PFSK-1 (cell line): ENCODE measurements at regions not wholly inside any gene's neighbourhood (a gene's known extent, or its start where the extent isn't known, plus 50 kb on each side); places are given as distances from the start of the nearest gene placed in this dataset.

Experiments used
- POLR2AphosphoS5 ChIP-seq: IDR thresholded peaks from 2 replicates; pipeline ENCODE4 v1.6.1; 2012; ENCODE audit warnings: low read depth, mild to moderate bottlenecking, control low read depth, low read length, moderate library complexity
- SIN3A ChIP-seq: IDR thresholded peaks from 2 replicates; pipeline ENCODE4 v1.6.1; 2012; ENCODE audit warnings: mild to moderate bottlenecking, low read length, moderate library complexity, borderline replicate concordance; ENCODE audit not compliant: insufficient read depth

- no peak for TF ChIP-seq POLR2AphosphoS5
- TF ChIP-seq SIN3A: no peak
Observed at GRCh38 chr21:16928439-16928838, 584.4 kb upstream of the CXADR start.
